ENCODE measurements at regions not wholly inside any gene's neighbourhood (a gene's known extent, or its start where the extent isn't known, plus 50 kb on each side); places are given as distances from the start of the nearest gene placed in this dataset.
A peak's percentile ranks its signal among the peaks of the same experiment; 100 is the strongest.

- 13 to 24% methylated on average over 2 of the region's 2 CpGs for WGBS, 2 donors
- DNase-seq (no peak), ATAC-seq (ENCODE audit: low FRiP score) (no peak)
- intact Hi-C loops (cut with DNase I), result no loop called here
- H3K27ac ChIP-seq (ENCODE audit: low read depth in 1 of 2, low read length in 2 of 2), result no peak overlapping the region
- no peaks in the 10 kb centered on the region for H3K36me3 ChIP-seq (ENCODE audit: control insufficient read depth in 1 of 2, insufficient read depth in 2 of 2, low read length in 1 of 2)
- no peaks in the 10 kb centered on the region for H3K9me3 ChIP-seq (ENCODE audit: control insufficient read depth, low read length)
- H3K4me1 ChIP-seq (ENCODE audit: control insufficient read depth in 1 of 2, insufficient read depth in 2 of 2, low read length in 2 of 2), result no peaks in the 10 kb centered on the region
- no peaks in the 10 kb centered on the region for H3K27me3 ChIP-seq (ENCODE audit: control insufficient read depth in 1 of 2, insufficient read depth in 2 of 2, low read length in 1 of 2)
- no peak overlapping the region for H3K4me3 ChIP-seq (ENCODE audit: low read length in 2 of 2)
These were observed 55.3 kb upstream of the SLCO6A1 start for GRCh38 chr5:102554082-102554481.

GRCh38 chr5:102554728-102555127 lies 55.9 kb upstream of the SLCO6A1 start:
- WGBS, 2 donors, result 98 to 100% methylated on average over 1 of the region's 1 CpG
- no peak for ATAC-seq (ENCODE audit: low FRiP score)
- DNase-seq, result no peak
- no peaks in the 10 kb centered on the region for H3K27me3 ChIP-seq (ENCODE audit: control insufficient read depth in 1 of 2, insufficient read depth in 2 of 2, low read length in 1 of 2)
- no peak overlapping the region for H3K4me3 ChIP-seq (ENCODE audit: low read length in 2 of 2)
- no peaks in the 10 kb centered on the region for H3K4me1 ChIP-seq (ENCODE audit: control insufficient read depth in 1 of 2, insufficient read depth in 2 of 2, low read length in 2 of 2)
- no peak overlapping the region for H3K27ac ChIP-seq (ENCODE audit: low read depth in 1 of 2, low read length in 2 of 2)
- no peaks in the 10 kb centered on the region for H3K9me3 ChIP-seq (ENCODE audit: control insufficient read depth, low read length)
- intact Hi-C loops (cut with DNase I), result no loop called here
- no peaks in the 10 kb centered on the region for H3K36me3 ChIP-seq (ENCODE audit: control insufficient read depth in 1 of 2, insufficient read depth in 2 of 2, low read length in 1 of 2)

DNA sequence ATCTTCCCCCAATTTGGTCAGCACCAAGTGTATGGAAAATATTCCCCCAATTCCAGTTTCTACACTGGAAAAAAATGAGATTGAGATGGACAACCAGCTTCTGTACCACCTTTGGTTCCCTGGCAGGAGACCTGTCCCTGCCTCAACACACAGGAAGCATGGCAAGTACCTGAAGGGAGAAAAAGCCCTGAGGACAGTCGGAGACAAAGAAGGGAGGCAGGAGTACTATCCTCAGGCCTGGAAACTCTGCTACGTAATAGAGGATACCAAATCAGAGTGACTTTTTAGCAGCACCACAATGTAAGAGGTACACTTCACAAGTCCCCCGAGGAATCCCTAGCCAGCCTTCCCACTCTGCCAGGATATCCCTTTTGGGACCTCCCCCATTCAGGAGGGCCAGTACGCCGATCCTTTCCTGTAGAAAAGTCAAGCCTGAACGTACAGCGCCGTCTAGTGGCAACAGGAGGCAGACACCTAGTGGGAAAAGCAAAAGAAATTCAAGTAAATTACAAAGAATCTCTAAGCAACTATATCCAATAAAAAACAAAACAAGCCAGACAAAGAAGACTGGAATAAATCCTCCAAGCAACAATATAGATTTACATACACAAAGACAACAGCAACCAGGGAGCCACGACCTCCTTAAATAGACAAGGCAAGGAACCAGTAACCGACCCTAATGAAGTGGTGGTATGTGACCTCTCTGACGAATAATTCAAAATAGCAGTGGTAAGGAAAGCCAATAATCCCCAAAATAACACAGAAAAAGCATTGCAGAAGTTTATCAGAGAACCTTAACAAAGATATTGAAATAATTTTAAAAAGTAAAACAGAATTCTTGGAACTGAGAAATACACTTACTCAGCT lies 63.3 kb upstream of the SLCO6A1 start:
- Histone ChIP-seq H3K4me1 (ENCODE audit: control insufficient read depth in 1 of 2, insufficient read depth in 2 of 2, low read length in 2 of 2) (no peaks in the 10 kb centered on the region), H3K4me3 (ENCODE audit: low read length in 2 of 2) (no peak overlapping the region), H3K36me3 (ENCODE audit: control insufficient read depth in 1 of 2, insufficient read depth in 2 of 2, low read length in 1 of 2) (no peaks in the 10 kb centered on the region), H3K9me3 (ENCODE audit: control insufficient read depth, low read length) (no peaks in the 10 kb centered on the region), H3K27ac (ENCODE audit: low read depth in 1 of 2, low read length in 2 of 2) (no peak overlapping the region), H3K27me3 (ENCODE audit: control insufficient read depth in 1 of 2, insufficient read depth in 2 of 2, low read length in 1 of 2) (no peaks in the 10 kb centered on the region)
- intact Hi-C loops (cut with DNase I), result no loop called here
- DNase-seq, result peak in 1 of 2 donors; percentile 53
- WGBS, 2 donors, result 34 to 35% methylated on average over 11 of the region's 11 CpGs
- ATAC-seq (ENCODE audit: low FRiP score), result peak; percentile 46

GRCh38 chr5:102570747-102571146 lies 71.9 kb upstream of the SLCO6A1 start:
- ATAC-seq (ENCODE audit: low FRiP score) (no peak), DNase-seq (no peak)
- H3K36me3 ChIP-seq (ENCODE audit: control insufficient read depth in 1 of 2, insufficient read depth in 2 of 2, low read length in 1 of 2), result no peaks in the 10 kb centered on the region
- H3K4me1 ChIP-seq (ENCODE audit: control insufficient read depth in 1 of 2, insufficient read depth in 2 of 2, low read length in 2 of 2), result no peaks in the 10 kb centered on the region
- intact Hi-C loops (cut with DNase I), result no loop called here
- H3K27ac ChIP-seq (ENCODE audit: low read depth in 1 of 2, low read length in 2 of 2), result no peak overlapping the region
- H3K27me3 ChIP-seq (ENCODE audit: control insufficient read depth in 1 of 2, insufficient read depth in 2 of 2, low read length in 1 of 2), result no peaks in the 10 kb centered on the region
- no peak overlapping the region for H3K4me3 ChIP-seq (ENCODE audit: low read length in 2 of 2)
- WGBS, 2 donors, result 74 to 75% methylated on average over 4 of the region's 4 CpGs
- H3K9me3 ChIP-seq (ENCODE audit: control insufficient read depth, low read length), result no peaks in the 10 kb centered on the region

- Histone ChIP-seq H3K4me1 (ENCODE audit: control insufficient read depth in 1 of 2, insufficient read depth in 2 of 2, low read length in 2 of 2) (no peaks in the 10 kb centered on the region), H3K27ac (ENCODE audit: low read depth in 1 of 2, low read length in 2 of 2) (no peak overlapping the region), H3K36me3 (ENCODE audit: control insufficient read depth in 1 of 2, insufficient read depth in 2 of 2, low read length in 1 of 2) (no peaks in the 10 kb centered on the region), H3K27me3 (ENCODE audit: control insufficient read depth in 1 of 2, insufficient read depth in 2 of 2, low read length in 1 of 2) (no peaks in the 10 kb centered on the region), H3K9me3 (ENCODE audit: control insufficient read depth, low read length) (no peaks in the 10 kb centered on the region), H3K4me3 (ENCODE audit: low read length in 2 of 2) (no peak overlapping the region)
- intact Hi-C loops (cut with DNase I), result no loop called here
- ATAC-seq (ENCODE audit: low FRiP score) (no peak), DNase-seq (no peak)
These were observed 79.6 kb upstream of the SLCO6A1 start for GRCh38 chr5:102578362-102578761.

DNA sequence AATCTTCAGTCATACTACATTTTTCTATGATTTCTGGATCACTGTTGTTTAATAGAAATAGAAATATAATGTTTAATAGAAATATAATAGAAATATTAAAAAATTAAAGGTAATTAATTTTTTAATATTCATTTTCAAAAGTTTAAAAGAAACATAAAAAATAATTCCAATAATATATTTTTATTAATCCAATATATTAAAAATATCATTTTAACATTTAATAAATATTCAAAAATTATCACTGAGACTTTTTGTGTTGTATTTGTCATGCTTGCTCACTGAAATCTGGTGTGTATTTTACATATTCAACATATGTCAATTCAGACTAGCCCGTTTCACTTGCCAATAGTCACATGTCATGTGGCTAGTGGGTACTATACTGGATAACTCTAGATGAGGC lies 80.6 kb upstream of the SLCO6A1 start:
- H3K27ac ChIP-seq (ENCODE audit: low read depth in 1 of 2, low read length in 2 of 2), result no peak overlapping the region
- no peaks in the 10 kb centered on the region for H3K27me3 ChIP-seq (ENCODE audit: control insufficient read depth in 1 of 2, insufficient read depth in 2 of 2, low read length in 1 of 2)
- ATAC-seq (ENCODE audit: low FRiP score), result no peak
- no peak overlapping the region for H3K4me3 ChIP-seq (ENCODE audit: low read length in 2 of 2)
- H3K36me3 ChIP-seq (ENCODE audit: control insufficient read depth in 1 of 2, insufficient read depth in 2 of 2, low read length in 1 of 2), result no peaks in the 10 kb centered on the region
- H3K9me3 ChIP-seq (ENCODE audit: control insufficient read depth, low read length), result no peaks in the 10 kb centered on the region
- WGBS, 2 donors, result 84 to 95% methylated on average over 1 of the region's 1 CpG
- H3K4me1 ChIP-seq (ENCODE audit: control insufficient read depth in 1 of 2, insufficient read depth in 2 of 2, low read length in 2 of 2), result no peaks in the 10 kb centered on the region
- no peak for DNase-seq
- intact Hi-C loops (cut with DNase I), result no loop called here

DNA sequence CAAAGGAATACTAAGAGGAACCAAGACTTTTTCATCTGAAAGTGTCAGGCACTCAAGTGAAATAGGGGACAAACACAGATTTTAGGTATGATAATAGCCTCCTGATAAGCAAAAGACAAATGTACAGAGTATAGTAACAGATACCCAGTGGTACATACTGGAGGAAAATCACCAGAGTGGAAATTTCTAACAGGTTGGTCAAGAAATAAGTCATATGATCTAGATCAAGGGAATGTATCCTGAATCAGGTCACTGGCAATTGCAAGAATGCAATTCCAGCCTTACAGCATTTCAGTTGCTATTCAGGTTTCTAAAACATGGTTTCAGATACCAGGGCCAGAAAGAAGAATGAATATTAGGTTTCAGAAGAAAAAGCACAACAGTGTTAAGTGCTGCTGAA lies 82.2 kb upstream of the SLCO6A1 start:
- H3K4me1 ChIP-seq (ENCODE audit: control insufficient read depth in 1 of 2, insufficient read depth in 2 of 2, low read length in 2 of 2), result no peaks in the 10 kb centered on the region
- DNase-seq, result no peak
- H3K9me3 ChIP-seq (ENCODE audit: control insufficient read depth, low read length), result no peaks in the 10 kb centered on the region
- intact Hi-C loops (cut with DNase I), result loop anchor here (2.0 to 10.0 kb wide), 4 partner anchors 86 to 551 kb away; partner anchors contain the start of gene PAM (in 1 of the 2)
- no peaks in the 10 kb centered on the region for H3K36me3 ChIP-seq (ENCODE audit: control insufficient read depth in 1 of 2, insufficient read depth in 2 of 2, low read length in 1 of 2)
- no peaks in the 10 kb centered on the region for H3K27me3 ChIP-seq (ENCODE audit: control insufficient read depth in 1 of 2, insufficient read depth in 2 of 2, low read length in 1 of 2)
- no peak for ATAC-seq (ENCODE audit: low FRiP score)
- H3K27ac ChIP-seq (ENCODE audit: low read depth in 1 of 2, low read length in 2 of 2), result no peak overlapping the region
- no peak overlapping the region for H3K4me3 ChIP-seq (ENCODE audit: low read length in 2 of 2)

DNA sequence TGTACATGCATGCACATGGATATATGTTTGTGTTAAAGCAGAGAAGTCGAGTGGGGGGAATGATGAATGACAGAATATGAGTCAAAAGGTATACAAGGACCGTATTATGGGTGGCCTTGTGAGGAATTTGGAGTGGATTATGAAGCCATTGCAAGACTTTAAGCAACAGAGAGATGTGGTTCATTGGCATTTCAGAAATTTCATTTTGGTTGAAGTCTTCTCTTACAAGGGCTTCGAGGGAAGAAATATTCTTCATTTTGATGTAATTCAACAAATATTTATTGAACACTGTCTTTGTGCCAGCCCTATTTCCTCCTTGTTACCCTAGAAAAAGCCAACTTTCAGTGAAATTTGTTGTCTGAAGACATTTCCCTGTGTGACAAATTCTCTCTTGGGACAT lies 83.9 kb upstream of the SLCO6A1 start:
- no peak for DNase-seq
- Histone ChIP-seq H3K4me3 (ENCODE audit: low read length in 2 of 2) (no peak overlapping the region), H3K36me3 (ENCODE audit: control insufficient read depth in 1 of 2, insufficient read depth in 2 of 2, low read length in 1 of 2) (no peaks in the 10 kb centered on the region), H3K27ac (ENCODE audit: low read depth in 1 of 2, low read length in 2 of 2) (no peak overlapping the region), H3K9me3 (ENCODE audit: control insufficient read depth, low read length) (no peaks in the 10 kb centered on the region), H3K4me1 (ENCODE audit: control insufficient read depth in 1 of 2, insufficient read depth in 2 of 2, low read length in 2 of 2) (no peaks in the 10 kb centered on the region), H3K27me3 (ENCODE audit: control insufficient read depth in 1 of 2, insufficient read depth in 2 of 2, low read length in 1 of 2) (no peaks in the 10 kb centered on the region)
- ATAC-seq (ENCODE audit: low FRiP score), result no peak
- 57 to 60% methylated on average over 3 of the region's 3 CpGs for WGBS, 2 donors
- intact Hi-C loops (cut with DNase I), result loop anchor here (2.0 to 10.0 kb wide), 4 partner anchors 85 to 550 kb away; partner anchors contain the start of gene PAM (in 1 of the 2)
